Stomach (tissue), 8 donors: ENCODE measurements at regions not wholly inside any gene's neighbourhood (a gene's known extent, or its start where the extent isn't known, plus 50 kb on each side); places are given as distances from the start of the nearest gene placed in this dataset.

ENCODE experiments used
- DNase-seq, 2 donors: peaks; one replicate each; pipeline versions ENCODE4 v3.0.0 to v3.0.0-alpha.2; 2013 to 2019
- H3K27ac ChIP-seq, 5 donors: fragments of 200-600 bp in 4 of 5; sonication (generic) in 4 of 5; one replicate each; pipeline ENCODE4 v1.5.1; 2013 to 2019; ENCODE audit warnings: mild to moderate bottlenecking in 1 of 5, moderate library complexity in 1 of 5
- H3K27me3 ChIP-seq, 3 donors: fragments of 200-600 bp; sonication (generic); one replicate each; pipeline ENCODE4 v1.5.1; 2017 to 2019; ENCODE audit warnings: mixed run types in 1 of 3
- H3K36me3 ChIP-seq, 4 donors: fragments of 200-600 bp; sonication (generic); 1 replicate in 3 of 4; 2 replicates in 1 of 4; pipeline ENCODE4 v1.5.1; 2016 to 2019
- H3K4me1 ChIP-seq, 4 donors: fragments of 200-600 bp; sonication (generic); one replicate each; pipeline ENCODE4 v1.5.1; 2016 to 2019
- H3K4me3 ChIP-seq, 4 donors: fragments of 200-600 bp; sonication (generic) in 3 of 4; one replicate each; pipeline ENCODE4 v1.5.1; 2016 to 2019; ENCODE audit warnings: mild to moderate bottlenecking in 1 of 4
- H3K9me3 ChIP-seq, 4 donors: fragments of 200-600 bp; sonication (generic); one replicate each; pipeline ENCODE4 v1.5.1; 2016 to 2019
- EP300 ChIP-seq: sonication (generic); formaldehyde crosslinking; IDR thresholded peaks from one replicate; pipeline ENCODE4 v1.6.1; 2017; ENCODE audit warnings: antibody characterized with exemption
- POLR2A ChIP-seq, 4 donors: fragments of 450-650 bp; IDR thresholded peaks; one replicate each; pipeline ENCODE4 v1.6.1; 2016; ENCODE audit warnings: antibody characterized with exemption in 4 of 4, control low read depth in 2 of 4, mild to moderate bottlenecking in 1 of 4, moderate library complexity in 1 of 4
- POLR2AphosphoS5 ChIP-seq, 3 donors: sonication (generic); formaldehyde crosslinking; IDR thresholded peaks; one replicate each; pipeline ENCODE4 v1.6.1; 2016; ENCODE audit warnings: antibody characterized with exemption in 3 of 3
- WGBS, 5 donors: extraction: QIAGEN DNeasy Blood & Tissue Kit in 3 of 5; methylation state at CpG; one replicate each; pipeline versions ENCODE4 v1.1.5 to v1.1.7; 2013 to 2018; 5-methylcytosine and 5-hydroxymethylcytosine counted together
- intact Hi-C: fragments of 100-400 bp; cut with DNase I; formaldehyde crosslinking; loops from one replicate; pipeline ENCODE4 v1.15.1; 2023; ENCODE audit warnings: low total_unique reads
- TF ChIP-seq, protein P1 (sequence below), 7 experiments: fragments of 450-650 bp in 4 of 7; fragments of 200-600 bp in 3 of 7; sonication (generic) in 3 of 7; IDR thresholded peaks; one replicate each; pipeline ENCODE4 v1.5.1; 2016 to 2019; ENCODE audit warnings: antibody characterized with exemption in 7 of 7, control low read depth in 2 of 7, mild to moderate bottlenecking in 1 of 7
- donor health status: healthy with polysubstance abuse.
- donor health status: Bipolar disorder and iron deficiency.
- donor health status: healthy.

DNA sequence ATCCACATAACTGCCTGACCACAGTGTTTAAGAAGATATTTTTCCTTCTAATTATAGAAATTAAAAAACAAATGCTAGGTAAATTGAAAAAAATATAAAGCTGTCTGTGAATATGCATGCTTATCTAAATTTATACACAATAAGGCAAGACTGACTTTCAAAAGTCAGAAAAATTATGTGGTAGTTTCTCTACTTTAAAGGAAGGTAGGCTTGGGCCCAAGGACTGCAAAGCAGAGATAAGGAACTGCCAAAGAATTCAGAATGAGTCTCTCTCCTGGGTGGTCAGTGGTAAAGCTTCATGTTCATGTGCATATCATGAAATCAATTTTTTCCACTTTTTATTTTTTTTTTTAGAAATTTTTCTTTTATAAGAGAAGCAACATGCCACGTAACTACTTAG, 998.6 kb downstream of the REEP3 start:
- Histone ChIP-seq H3K36me3 (no peaks in the 10 kb centered on the region), H3K9me3 (no peaks in the 10 kb centered on the region), H3K4me1 (no peaks in the 10 kb centered on the region), H3K27ac (no peak overlapping the region), H3K4me3 (no peak overlapping the region), H3K27me3 (no peaks in the 10 kb centered on the region)
- intact Hi-C loops: no loop called here
- TF ChIP-seq, protein P1, sequence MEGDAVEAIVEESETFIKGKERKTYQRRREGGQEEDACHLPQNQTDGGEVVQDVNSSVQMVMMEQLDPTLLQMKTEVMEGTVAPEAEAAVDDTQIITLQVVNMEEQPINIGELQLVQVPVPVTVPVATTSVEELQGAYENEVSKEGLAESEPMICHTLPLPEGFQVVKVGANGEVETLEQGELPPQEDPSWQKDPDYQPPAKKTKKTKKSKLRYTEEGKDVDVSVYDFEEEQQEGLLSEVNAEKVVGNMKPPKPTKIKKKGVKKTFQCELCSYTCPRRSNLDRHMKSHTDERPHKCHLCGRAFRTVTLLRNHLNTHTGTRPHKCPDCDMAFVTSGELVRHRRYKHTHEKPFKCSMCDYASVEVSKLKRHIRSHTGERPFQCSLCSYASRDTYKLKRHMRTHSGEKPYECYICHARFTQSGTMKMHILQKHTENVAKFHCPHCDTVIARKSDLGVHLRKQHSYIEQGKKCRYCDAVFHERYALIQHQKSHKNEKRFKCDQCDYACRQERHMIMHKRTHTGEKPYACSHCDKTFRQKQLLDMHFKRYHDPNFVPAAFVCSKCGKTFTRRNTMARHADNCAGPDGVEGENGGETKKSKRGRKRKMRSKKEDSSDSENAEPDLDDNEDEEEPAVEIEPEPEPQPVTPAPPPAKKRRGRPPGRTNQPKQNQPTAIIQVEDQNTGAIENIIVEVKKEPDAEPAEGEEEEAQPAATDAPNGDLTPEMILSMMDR (IDR thresholded peaks at IDR 0.05): no peak
- TF ChIP-seq POLR2A (IDR thresholded peaks at IDR 0.05) (no peak), EP300 (no peak), POLR2AphosphoS5 (IDR thresholded peaks at IDR 0.05) (no peak)
- DNase-seq: no peak
- 88 to 94% (median 91%) methylated on average over 1 of the region's 1 CpG for WGBS, 5 donors

DNA sequence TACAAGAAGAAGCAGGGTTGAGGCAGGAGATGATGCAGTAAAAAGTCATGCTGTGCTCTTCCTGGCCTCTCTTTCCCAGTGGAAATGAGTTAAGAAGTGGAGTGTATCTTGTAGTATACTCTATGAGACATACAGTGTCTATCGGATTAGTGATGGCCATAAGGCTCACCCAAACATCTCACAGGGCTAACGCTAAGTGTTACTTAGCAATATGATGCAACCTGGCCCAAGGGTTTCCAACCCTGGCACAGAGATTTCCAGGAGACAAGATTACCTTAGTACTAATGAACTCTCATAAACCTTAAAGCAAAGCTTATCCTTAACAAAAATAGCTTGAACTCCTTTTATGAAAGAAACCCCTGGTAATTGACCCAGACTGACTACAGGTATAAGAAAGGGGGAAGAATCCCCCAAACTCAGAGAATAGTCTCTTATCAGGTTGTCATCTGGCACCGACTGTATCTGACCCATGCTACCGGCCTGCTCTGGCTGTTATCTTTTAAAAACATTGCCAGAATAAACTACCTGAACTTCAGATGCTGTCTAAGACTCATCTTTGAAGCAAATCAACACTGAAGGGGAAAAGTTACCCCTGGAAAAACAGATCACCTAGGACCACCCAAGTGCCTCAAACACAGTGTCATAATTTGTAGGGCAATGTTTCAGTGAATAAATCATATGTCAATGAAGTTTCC, 1002.0 kb downstream of the REEP3 start:
- no peaks in the 10 kb centered on the region for H3K4me1 ChIP-seq

DNA sequence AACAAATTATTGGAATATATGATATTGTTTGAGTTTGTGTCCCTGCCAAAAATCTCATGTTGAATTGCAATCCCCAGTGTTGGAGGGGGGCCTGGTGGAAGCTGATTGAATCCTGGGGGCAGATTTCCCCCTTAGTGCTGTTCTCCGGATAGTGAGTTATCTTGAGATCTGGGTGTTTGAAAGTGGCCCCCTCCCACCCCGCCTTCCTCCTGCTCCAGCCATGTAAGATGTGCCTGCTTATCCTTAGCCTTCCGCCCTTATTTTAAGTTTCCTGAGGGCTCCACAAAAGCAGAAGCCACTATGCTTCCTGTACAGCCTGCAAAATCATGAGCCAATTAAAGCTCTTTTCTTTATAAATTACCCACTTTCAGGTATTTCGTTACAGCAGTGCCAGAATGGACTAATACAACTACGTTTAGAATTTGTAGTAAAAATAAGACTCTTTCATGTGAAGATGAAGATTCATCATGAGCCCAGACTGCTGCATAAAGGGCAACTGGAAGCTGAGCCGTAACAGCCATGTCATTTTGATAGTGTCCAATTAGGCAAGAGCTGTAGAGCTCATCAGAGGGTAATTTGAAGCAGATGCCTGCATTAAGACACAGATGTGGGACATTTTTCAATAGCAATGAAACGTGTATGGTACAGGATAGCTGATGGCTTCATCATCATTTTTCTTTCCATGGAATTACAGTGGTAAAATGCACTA, 1007.2 kb downstream of the REEP3 start:
- TF ChIP-seq POLR2A (IDR thresholded peaks at IDR 0.05) (no peak), EP300 (no peak), POLR2AphosphoS5 (IDR thresholded peaks at IDR 0.05) (no peak)
- TF ChIP-seq, protein P1 (IDR thresholded peaks at IDR 0.05): no peak
- Histone ChIP-seq H3K4me1 (no peaks in the 10 kb centered on the region), H3K9me3 (no peaks in the 10 kb centered on the region), H3K27ac (no peak overlapping the region), H3K36me3 (no peaks in the 10 kb centered on the region), H3K4me3 (no peak overlapping the region), H3K27me3 (no peaks in the 10 kb centered on the region)
- 72 to 80% (median 77%) methylated on average over 7 of the region's 7 CpGs for WGBS, 5 donors
- intact Hi-C loops: no loop called here
- DNase-seq: no peak

More for the DNA sequence above, 1002.0 kb downstream of the REEP3 start:
- no peaks in the 10 kb centered on the region for H3K36me3 ChIP-seq
- 57 to 71% (median 59%) methylated on average over 4 of the region's 4 CpGs for WGBS, 5 donors
- H3K27ac ChIP-seq: no peak overlapping the region
- H3K9me3 ChIP-seq: no peaks in the 10 kb centered on the region
- TF ChIP-seq POLR2A (IDR thresholded peaks at IDR 0.05) (no peak), EP300 (no peak), POLR2AphosphoS5 (IDR thresholded peaks at IDR 0.05) (no peak)
- TF ChIP-seq, protein P1 (IDR thresholded peaks at IDR 0.05): no peak
- no peak for DNase-seq
- H3K4me3 ChIP-seq: no peak overlapping the region
- no peaks in the 10 kb centered on the region for H3K27me3 ChIP-seq
- intact Hi-C loops: no loop called here

DNA sequence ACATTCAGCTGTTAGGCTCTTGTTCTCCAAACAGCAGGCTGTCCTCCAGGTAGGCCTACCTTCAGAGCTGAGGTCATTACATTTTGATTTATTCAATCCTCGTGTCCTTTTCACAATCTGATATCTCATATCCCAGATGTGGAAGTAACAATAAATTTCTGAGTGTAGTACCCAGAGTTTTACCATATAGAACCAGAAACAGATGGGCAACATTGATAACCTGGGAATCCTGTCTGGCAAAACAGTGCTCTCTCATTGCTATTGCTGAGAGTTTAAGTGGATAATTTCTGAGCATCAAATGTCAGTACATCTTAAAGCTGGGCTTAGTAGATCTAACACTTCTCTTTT, 1007.8 kb downstream of the REEP3 start:
- DNase-seq: no peak
- Histone ChIP-seq H3K36me3 (no peaks in the 10 kb centered on the region), H3K4me1 (no peaks in the 10 kb centered on the region), H3K4me3 (no peak overlapping the region), H3K9me3 (no peaks in the 10 kb centered on the region), H3K27me3 (no peaks in the 10 kb centered on the region), H3K27ac (no peak overlapping the region)
- 44 to 58% (median 55%) methylated on average over 1 of the region's 1 CpG for WGBS, 5 donors
- intact Hi-C loops: no loop called here
- TF ChIP-seq, protein P1 (IDR thresholded peaks at IDR 0.05): no peak
- TF ChIP-seq POLR2AphosphoS5 (IDR thresholded peaks at IDR 0.05) (no peak), POLR2A (IDR thresholded peaks at IDR 0.05) (no peak), EP300 (no peak)
